HG03469 (cell line): ENCODE measurements at regions not wholly inside any gene's neighbourhood (a gene's known extent, or its start where the extent isn't known, plus 50 kb on each side); places are given as distances from the start of the nearest gene placed in this dataset.
"Not testable (repeated sequence)": the region's sequence is repeated elsewhere in the genome, so short reads cannot be mapped to it uniquely, and the experiment has no call there.

Experiments used
- ATAC-seq: cut with Tn5 transposase; IDR thresholded peaks from one replicate; pipeline ENCODE4 v1.9.1; 2021; ENCODE audit warnings: mild to moderate bottlenecking, moderate library complexity, moderate number of reproducible peaks; ENCODE audit not compliant: unreplicated experiment

- ATAC-seq = no peak
Observed at GRCh38 chr7:149683898-149684297, 89.5 kb downstream of the ZNF467 start.

- ATAC-seq = no peak
Observed at GRCh38 chr7:149683181-149683580, 90.2 kb downstream of the ZNF467 start.

- ATAC-seq = no peak
Observed at GRCh38 chr7:149682038-149682437, 91.3 kb downstream of the ZNF467 start.

GRCh38 chr7:149681274-149681673, 92.1 kb downstream of the ZNF467 start:
- ATAC-seq = no peak

- no peak for ATAC-seq
Observed at GRCh38 chr7:149680331-149681025, 92.9 kb downstream of the ZNF467 start.

- not testable (repeated sequence) for ATAC-seq
Observed at GRCh38 chr7:149674728-149675385, 98.5 kb downstream of the ZNF467 start.

- ATAC-seq = no peak
Observed at GRCh38 chr7:149673006-149673405, 100.4 kb downstream of the ZNF467 start.

- ATAC-seq = no peak
Observed at GRCh38 chr7:149670288-149670687, 103.1 kb downstream of the ZNF467 start.

GRCh38 chr7:149669121-149669818, 104.1 kb downstream of the ZNF467 start:
- no peak for ATAC-seq

- ATAC-seq = no peak
Observed at GRCh38 chr7:149666360-149666945, 106.9 kb downstream of the ZNF467 start.

- ATAC-seq = not testable (repeated sequence)
Observed at GRCh38 chr7:149665618-149666017, 107.8 kb downstream of the ZNF467 start.

GRCh38 chr7:149664666-149665065, 108.7 kb downstream of the ZNF467 start:
- ATAC-seq = no peak

GRCh38 chr7:149664176-149664575, 109.2 kb downstream of the ZNF467 start:
- ATAC-seq = no peak

- ATAC-seq = peak; percentile 74
Observed at GRCh38 chr7:149662591-149663095, 110.7 kb downstream of the ZNF467 start.

GRCh38 chr7:149655784-149656183, 117.6 kb downstream of the ZNF467 start:
- ATAC-seq = no peak

GRCh38 chr7:149654588-149654987, 118.8 kb downstream of the ZNF467 start:
- no peak for ATAC-seq

- ATAC-seq = not testable (repeated sequence)
Observed at GRCh38 chr7:149650190-149650589, 123.2 kb downstream of the ZNF467 start.

GRCh38 chr7:149644754-149645153, 128.6 kb downstream of the ZNF467 start:
- ATAC-seq = no peak

GRCh38 chr7:149642589-149642988, 130.8 kb downstream of the ZNF467 start:
- ATAC-seq = no peak

GRCh38 chr7:149638566-149639320, 134.6 kb downstream of the ZNF467 start:
- no peak for ATAC-seq
